ENCODE measurements at regions not wholly inside any gene's neighbourhood (a gene's known extent, or its start where the extent isn't known, plus 50 kb on each side); places are given as distances from the start of the nearest gene placed in this dataset.

GRCh38 chr12:19891936-19892591 is 452.8 kb downstream of the AEBP2 start:
- TF ChIP-seq NFRKB (IDR thresholded peaks at IDR 0.05) (no peak), ELF4 (IDR thresholded peaks at IDR 0.05) (no peak), SP1 (IDR thresholded peaks at IDR 0.05) (no peak), FOXM1 (IDR thresholded peaks at IDR 0.05; ENCODE audit: borderline replicate concordance) (no peak), ARNT (IDR thresholded peaks at IDR 0.05) (no peak), ZNF384 (IDR thresholded peaks at IDR 0.05) (no peak), HDGF (IDR thresholded peaks at IDR 0.05; ENCODE audit: borderline replicate concordance) (no peak), BHLHE40 (IDR thresholded peaks at IDR 0.05; ENCODE audit: borderline replicate concordance) (no peak), FOXK2 (IDR thresholded peaks at IDR 0.05) (no peak), L3MBTL2 (conservative IDR thresholded peaks at IDR 0.05) (no peak), LEF1 (IDR thresholded peaks at IDR 0.05; ENCODE audit: borderline replicate concordance) (no peak), FOXA1 (IDR thresholded peaks at IDR 0.05) (no peak), TARDBP (IDR thresholded peaks at IDR 0.05) (no peak), PKNOX1 (IDR thresholded peaks at IDR 0.05) (no peak)

All from HEK293T (cell line).